ENCODE measurements at regions not wholly inside any gene's neighbourhood (a gene's known extent, or its start where the extent isn't known, plus 50 kb on each side); places are given as distances from the start of the nearest gene placed in this dataset.

DNA sequence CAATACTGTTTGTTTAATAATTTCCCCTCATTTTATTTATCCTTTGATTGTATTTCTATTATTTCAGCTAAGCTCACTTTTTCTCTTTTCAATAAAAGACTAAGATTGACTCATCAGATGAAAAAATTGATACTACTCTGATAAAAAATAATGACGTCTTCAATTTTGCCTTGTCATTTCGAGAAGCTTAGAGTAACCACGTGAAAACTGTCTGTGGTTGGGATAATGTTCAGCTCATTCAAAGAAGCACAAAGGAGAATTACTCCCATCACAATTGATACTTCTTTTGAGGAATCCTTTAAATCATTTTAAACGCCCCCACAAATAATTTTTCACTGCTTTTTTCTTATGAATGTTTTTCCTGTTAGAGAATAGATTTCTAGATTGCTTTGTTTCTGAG lies 318.7 kb upstream of the SLITRK1 start:
- TF ChIP-seq, protein P1, sequence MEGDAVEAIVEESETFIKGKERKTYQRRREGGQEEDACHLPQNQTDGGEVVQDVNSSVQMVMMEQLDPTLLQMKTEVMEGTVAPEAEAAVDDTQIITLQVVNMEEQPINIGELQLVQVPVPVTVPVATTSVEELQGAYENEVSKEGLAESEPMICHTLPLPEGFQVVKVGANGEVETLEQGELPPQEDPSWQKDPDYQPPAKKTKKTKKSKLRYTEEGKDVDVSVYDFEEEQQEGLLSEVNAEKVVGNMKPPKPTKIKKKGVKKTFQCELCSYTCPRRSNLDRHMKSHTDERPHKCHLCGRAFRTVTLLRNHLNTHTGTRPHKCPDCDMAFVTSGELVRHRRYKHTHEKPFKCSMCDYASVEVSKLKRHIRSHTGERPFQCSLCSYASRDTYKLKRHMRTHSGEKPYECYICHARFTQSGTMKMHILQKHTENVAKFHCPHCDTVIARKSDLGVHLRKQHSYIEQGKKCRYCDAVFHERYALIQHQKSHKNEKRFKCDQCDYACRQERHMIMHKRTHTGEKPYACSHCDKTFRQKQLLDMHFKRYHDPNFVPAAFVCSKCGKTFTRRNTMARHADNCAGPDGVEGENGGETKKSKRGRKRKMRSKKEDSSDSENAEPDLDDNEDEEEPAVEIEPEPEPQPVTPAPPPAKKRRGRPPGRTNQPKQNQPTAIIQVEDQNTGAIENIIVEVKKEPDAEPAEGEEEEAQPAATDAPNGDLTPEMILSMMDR (conservative IDR thresholded peaks at IDR 0.05; ENCODE audit: low read depth, low read length), result no peak
- no peak for TF ChIP-seq EZH2 (IDR thresholded peaks at IDR 0.05; ENCODE audit: low read length, unreplicated experiment)
